ENCODE measurements at regions not wholly inside any gene's neighbourhood (a gene's known extent, or its start where the extent isn't known, plus 50 kb on each side); places are given as distances from the start of the nearest gene placed in this dataset.

DNA sequence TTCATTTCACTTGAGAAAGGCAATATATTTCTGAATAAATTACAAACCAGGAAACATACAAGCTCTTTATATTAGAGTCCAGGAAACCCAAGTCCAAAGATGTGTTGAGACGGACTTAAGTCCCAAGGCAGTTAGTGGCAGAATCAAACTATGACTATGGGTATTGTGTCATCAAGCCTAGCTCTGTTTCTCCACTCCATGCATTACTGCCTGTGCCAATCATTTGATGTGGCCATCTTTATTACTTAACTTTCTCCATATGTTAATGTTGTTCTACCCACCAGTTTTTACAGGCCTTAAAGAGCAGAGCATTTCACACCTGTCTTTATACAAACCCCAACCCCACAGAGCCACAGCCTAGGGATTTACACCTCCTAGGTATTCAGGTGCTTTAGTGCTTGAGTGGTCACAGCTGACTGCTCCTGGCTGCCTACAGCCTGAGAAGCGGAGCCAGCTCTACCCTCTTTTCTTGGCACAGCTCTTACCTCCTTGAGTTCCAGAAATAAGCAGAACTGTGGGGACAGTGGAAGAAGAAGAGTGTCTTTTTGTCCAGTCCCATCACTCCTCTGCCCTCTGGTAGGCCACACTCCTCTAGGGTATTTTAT is 92.1 kb downstream of the DTWD1 start (continued):
- TF ChIP-seq, protein P1, sequence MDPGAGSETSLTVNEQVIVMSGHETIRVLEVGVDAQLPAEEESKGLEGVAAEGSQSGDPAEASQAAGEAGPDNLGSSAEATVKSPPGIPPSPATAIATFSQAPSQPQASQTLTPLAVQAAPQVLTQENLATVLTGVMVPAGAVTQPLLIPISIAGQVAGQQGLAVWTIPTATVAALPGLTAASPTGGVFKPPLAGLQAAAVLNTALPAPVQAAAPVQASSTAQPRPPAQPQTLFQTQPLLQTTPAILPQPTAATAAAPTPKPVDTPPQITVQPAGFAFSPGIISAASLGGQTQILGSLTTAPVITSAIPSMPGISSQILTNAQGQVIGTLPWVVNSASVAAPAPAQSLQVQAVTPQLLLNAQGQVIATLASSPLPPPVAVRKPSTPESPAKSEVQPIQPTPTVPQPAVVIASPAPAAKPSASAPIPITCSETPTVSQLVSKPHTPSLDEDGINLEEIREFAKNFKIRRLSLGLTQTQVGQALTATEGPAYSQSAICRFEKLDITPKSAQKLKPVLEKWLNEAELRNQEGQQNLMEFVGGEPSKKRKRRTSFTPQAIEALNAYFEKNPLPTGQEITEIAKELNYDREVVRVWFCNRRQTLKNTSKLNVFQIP (CRISPR knock-in tag; IDR thresholded peaks at IDR 0.05; ENCODE audit: borderline replicate concordance, low read depth), result no peak
- TF ChIP-seq SNAI2 (CRISPR knock-in tag; IDR thresholded peaks at IDR 0.05) (no peak), ZNF565 (CRISPR knock-in tag; conservative IDR thresholded peaks at IDR 0.05; ENCODE audit: low read depth) (no peak), ZC3H10 (CRISPR knock-in tag; IDR thresholded peaks at IDR 0.05) (no peak), ISL1 (CRISPR knock-in tag; IDR thresholded peaks at IDR 0.05) (no peak), RARB (CRISPR knock-in tag; IDR thresholded peaks at IDR 0.05) (no peak)

DNA sequence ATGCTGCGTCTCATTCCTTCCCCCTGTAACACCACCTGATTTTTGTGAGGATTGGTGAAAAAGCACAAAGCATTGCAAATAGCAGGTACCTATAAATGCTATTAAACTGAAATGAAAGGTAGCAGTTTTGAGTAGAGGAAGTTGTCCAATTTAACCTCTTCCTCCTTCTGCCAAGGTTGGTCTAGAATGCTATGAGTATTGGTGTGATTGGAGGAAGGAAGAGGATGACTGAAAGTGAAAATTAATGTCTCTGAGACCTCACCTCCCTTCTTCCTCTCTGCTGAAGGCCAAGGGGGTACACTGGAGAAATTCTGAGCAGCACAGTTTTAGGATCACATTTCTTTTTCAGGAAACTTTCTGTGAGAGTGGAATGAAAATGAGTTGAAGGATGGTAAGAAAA is 94.4 kb downstream of the DTWD1 start:
- ATAC-seq, result no peak
- TF ChIP-seq ZNF70 (CRISPR knock-in tag; IDR thresholded peaks at IDR 0.05) (no peak), SNAI2 (CRISPR knock-in tag; IDR thresholded peaks at IDR 0.05) (no peak), PPARA (CRISPR knock-in tag; IDR thresholded peaks at IDR 0.05; ENCODE audit: borderline replicate concordance) (no peak), RARB (CRISPR knock-in tag; IDR thresholded peaks at IDR 0.05) (no peak), ZNF8 (CRISPR knock-in tag; IDR thresholded peaks at IDR 0.05) (no peak), ZNF565 (CRISPR knock-in tag; conservative IDR thresholded peaks at IDR 0.05; ENCODE audit: low read depth) (no peak), GLIS3 (CRISPR knock-in tag; IDR thresholded peaks at IDR 0.05) (no peak), CSDC2 (CRISPR knock-in tag; IDR thresholded peaks at IDR 0.05) (no peak), OSR1 (CRISPR knock-in tag; IDR thresholded peaks at IDR 0.05) (no peak), ZC3H10 (CRISPR knock-in tag; IDR thresholded peaks at IDR 0.05) (no peak), ARNTL (CRISPR knock-in tag; IDR thresholded peaks at IDR 0.05; ENCODE audit: borderline replicate concordance, low read depth) (no peak), TOX (CRISPR knock-in tag; IDR thresholded peaks at IDR 0.05; ENCODE audit: borderline replicate concordance) (no peak)
- TF ChIP-seq, protein P1 (CRISPR knock-in tag; IDR thresholded peaks at IDR 0.05; ENCODE audit: borderline replicate concordance, low read depth), result no peak
- TF ChIP-seq, protein P2, sequence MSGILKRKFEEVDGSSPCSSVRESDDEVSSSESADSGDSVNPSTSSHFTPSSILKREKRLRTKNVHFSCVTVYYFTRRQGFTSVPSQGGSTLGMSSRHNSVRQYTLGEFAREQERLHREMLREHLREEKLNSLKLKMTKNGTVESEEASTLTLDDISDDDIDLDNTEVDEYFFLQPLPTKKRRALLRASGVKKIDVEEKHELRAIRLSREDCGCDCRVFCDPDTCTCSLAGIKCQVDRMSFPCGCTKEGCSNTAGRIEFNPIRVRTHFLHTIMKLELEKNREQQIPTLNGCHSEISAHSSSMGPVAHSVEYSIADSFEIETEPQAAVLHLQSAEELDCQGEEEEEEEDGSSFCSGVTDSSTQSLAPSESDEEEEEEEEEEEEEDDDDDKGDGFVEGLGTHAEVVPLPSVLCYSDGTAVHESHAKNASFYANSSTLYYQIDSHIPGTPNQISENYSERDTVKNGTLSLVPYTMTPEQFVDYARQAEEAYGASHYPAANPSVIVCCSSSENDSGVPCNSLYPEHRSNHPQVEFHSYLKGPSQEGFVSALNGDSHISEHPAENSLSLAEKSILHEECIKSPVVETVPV (CRISPR knock-in tag; IDR thresholded peaks at IDR 0.05), result no peak
- TF ChIP-seq, protein P3, sequence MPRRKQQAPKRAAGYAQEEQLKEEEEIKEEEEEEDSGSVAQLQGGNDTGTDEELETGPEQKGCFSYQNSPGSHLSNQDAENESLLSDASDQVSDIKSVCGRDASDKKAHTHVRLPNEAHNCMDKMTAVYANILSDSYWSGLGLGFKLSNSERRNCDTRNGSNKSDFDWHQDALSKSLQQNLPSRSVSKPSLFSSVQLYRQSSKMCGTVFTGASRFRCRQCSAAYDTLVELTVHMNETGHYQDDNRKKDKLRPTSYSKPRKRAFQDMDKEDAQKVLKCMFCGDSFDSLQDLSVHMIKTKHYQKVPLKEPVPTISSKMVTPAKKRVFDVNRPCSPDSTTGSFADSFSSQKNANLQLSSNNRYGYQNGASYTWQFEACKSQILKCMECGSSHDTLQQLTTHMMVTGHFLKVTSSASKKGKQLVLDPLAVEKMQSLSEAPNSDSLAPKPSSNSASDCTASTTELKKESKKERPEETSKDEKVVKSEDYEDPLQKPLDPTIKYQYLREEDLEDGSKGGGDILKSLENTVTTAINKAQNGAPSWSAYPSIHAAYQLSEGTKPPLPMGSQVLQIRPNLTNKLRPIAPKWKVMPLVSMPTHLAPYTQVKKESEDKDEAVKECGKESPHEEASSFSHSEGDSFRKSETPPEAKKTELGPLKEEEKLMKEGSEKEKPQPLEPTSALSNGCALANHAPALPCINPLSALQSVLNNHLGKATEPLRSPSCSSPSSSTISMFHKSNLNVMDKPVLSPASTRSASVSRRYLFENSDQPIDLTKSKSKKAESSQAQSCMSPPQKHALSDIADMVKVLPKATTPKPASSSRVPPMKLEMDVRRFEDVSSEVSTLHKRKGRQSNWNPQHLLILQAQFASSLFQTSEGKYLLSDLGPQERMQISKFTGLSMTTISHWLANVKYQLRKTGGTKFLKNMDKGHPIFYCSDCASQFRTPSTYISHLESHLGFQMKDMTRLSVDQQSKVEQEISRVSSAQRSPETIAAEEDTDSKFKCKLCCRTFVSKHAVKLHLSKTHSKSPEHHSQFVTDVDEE (CRISPR knock-in tag; IDR thresholded peaks at IDR 0.05), result no peak

DNA sequence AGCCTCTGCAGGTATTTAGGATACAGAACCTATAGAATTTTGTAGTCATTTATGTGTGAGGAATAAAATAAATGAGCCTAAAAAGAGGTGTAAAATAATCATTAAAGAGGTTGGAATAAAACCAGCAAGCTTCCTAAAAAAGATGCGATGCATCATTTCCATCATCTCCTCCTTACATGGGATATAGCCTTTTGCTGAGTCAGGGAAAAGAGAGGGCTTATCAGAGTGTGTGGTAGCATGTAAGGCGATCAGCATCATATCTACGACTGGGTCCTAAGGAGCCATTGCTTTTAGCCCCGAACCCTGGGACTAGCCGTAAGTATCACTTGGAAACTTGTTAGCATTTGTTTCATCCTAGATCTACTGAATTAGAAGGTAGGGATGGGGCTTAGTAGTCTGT is 94.9 kb downstream of the DTWD1 start:
- ATAC-seq, result no peak
- TF ChIP-seq RARB (CRISPR knock-in tag; IDR thresholded peaks at IDR 0.05), result no peak
- TF ChIP-seq ZNF565 (CRISPR knock-in tag; conservative IDR thresholded peaks at IDR 0.05; ENCODE audit: low read depth), result no peak
- TF ChIP-seq, protein P4, sequence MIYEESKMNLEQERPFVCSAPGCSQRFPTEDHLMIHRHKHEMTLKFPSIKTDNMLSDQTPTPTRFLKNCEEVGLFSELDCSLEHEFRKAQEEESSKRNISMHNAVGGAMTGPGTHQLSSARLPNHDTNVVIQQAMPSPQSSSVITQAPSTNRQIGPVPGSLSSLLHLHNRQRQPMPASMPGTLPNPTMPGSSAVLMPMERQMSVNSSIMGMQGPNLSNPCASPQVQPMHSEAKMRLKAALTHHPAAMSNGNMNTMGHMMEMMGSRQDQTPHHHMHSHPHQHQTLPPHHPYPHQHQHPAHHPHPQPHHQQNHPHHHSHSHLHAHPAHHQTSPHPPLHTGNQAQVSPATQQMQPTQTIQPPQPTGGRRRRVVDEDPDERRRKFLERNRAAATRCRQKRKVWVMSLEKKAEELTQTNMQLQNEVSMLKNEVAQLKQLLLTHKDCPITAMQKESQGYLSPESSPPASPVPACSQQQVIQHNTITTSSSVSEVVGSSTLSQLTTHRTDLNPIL (CRISPR knock-in tag; IDR thresholded peaks at IDR 0.05; ENCODE audit: low read depth), result no peak
- TF ChIP-seq, protein P1 (CRISPR knock-in tag; IDR thresholded peaks at IDR 0.05; ENCODE audit: borderline replicate concordance, low read depth), result no peak
- TF ChIP-seq, protein P2 (CRISPR knock-in tag; IDR thresholded peaks at IDR 0.05), result no peak
- no peak for TF ChIP-seq ZC3H10 (CRISPR knock-in tag; IDR thresholded peaks at IDR 0.05)
- no peak for TF ChIP-seq OSR1 (CRISPR knock-in tag; IDR thresholded peaks at IDR 0.05)
- no peak for TF ChIP-seq PPARA (CRISPR knock-in tag; IDR thresholded peaks at IDR 0.05; ENCODE audit: borderline replicate concordance)
- TF ChIP-seq BACH2 (CRISPR knock-in tag; IDR thresholded peaks at IDR 0.05; ENCODE audit: borderline replicate concordance), result no peak
